ENCODE measurements at regions not wholly inside any gene's neighbourhood (a gene's known extent, or its start where the extent isn't known, plus 50 kb on each side); places are given as distances from the start of the nearest gene placed in this dataset.
"Not testable (repeated sequence)": the region's sequence is repeated elsewhere in the genome, so short reads cannot be mapped to it uniquely, and the experiment has no call there.

- Histone ChIP-seq H3K4me1 (ENCODE audit: control insufficient read depth in 2 of 2, insufficient read depth in 1 of 2, low read depth in 1 of 2, low read length in 2 of 2) (no peaks in the 10 kb centered on the region), H3K9me3 (replicated peaks in 1 of 2; ENCODE audit: control insufficient read depth in 2 of 2, insufficient read depth in 1 of 2, low read depth in 1 of 2, low read length in 2 of 2) (peaks cover 3 to 4% of the 10 kb centered on the region in 2 donors), H4K8ac (ENCODE audit: low read depth, low read length) (no peak overlapping the region), H3K18ac (ENCODE audit: low read length) (no peak overlapping the region), H4K91ac (ENCODE audit: low read depth, low read length, poor library complexity) (no peak overlapping the region), H3K27me3 (ENCODE audit: control insufficient read depth in 3 of 3, insufficient read depth in 3 of 3, low read depth in 1 of 3, low read length in 3 of 3) (peaks cover 0 to 20% (median 0%) of the 10 kb centered on the region in 3 experiments), H2BK5ac (ENCODE audit: low read length) (no peak overlapping the region), H3K14ac (ENCODE audit: low read length) (no peak overlapping the region), H3K27ac (replicated peaks; ENCODE audit: low read length) (no peak overlapping the region), H3K4me3 (ENCODE audit: low read length in 2 of 2) (no peak overlapping the region), H3K9ac (ENCODE audit: low read depth, low read length, poor library complexity) (no peak overlapping the region), H2AK5ac (ENCODE audit: low read depth, low read length) (no peak overlapping the region), H3K36me3 (replicated peaks in 1 of 2; ENCODE audit: control insufficient read depth in 2 of 2, insufficient read depth in 2 of 2, low read length in 2 of 2) (peaks cover 0 to 2% of the 10 kb centered on the region in 2 donors), H3K79me1 (ENCODE audit: low read depth, low read length) (no peaks in the 10 kb centered on the region), H3K23ac (ENCODE audit: low read depth, low read length, poor library complexity) (no peak overlapping the region), H2BK120ac (ENCODE audit: low read depth, low read length) (no peak overlapping the region), H2AFZ (ENCODE audit: low read length) (no peak overlapping the region), H2BK12ac (ENCODE audit: low read length) (no peak overlapping the region), H3K4ac (ENCODE audit: low read length) (no peak overlapping the region), H2BK15ac (ENCODE audit: low read length) (no peak overlapping the region), H3K4me2 (ENCODE audit: insufficient read depth, low read length, poor library complexity, severe bottlenecking) (no peak overlapping the region)
- DNase-seq (ENCODE audit: low spot score): no peak
- WGBS, 2 donors (ENCODE audit: extremely low coverage in 2 of 2, insufficient read length in 2 of 2, insufficient replicate concordance in 1 of 2): no CpG with 5 or more reads among the region's 4 CpGs
Measured at GRCh38 chr13:110981379-110981778, 66.5 kb upstream of the ANKRD10 start.

- Histone ChIP-seq H2BK15ac (ENCODE audit: low read length) (no peak overlapping the region), H3K4me2 (ENCODE audit: insufficient read depth, low read length, poor library complexity, severe bottlenecking) (no peak overlapping the region), H3K36me3 (replicated peaks in 1 of 2; ENCODE audit: control insufficient read depth in 2 of 2, insufficient read depth in 2 of 2, low read length in 2 of 2) (peaks cover 0 to 2% of the 10 kb centered on the region in 2 donors), H3K79me1 (ENCODE audit: low read depth, low read length) (no peaks in the 10 kb centered on the region), H3K9ac (ENCODE audit: low read depth, low read length, poor library complexity) (no peak overlapping the region), H2AK5ac (ENCODE audit: low read depth, low read length) (no peak overlapping the region), H3K27ac (replicated peaks; ENCODE audit: low read length) (no peak overlapping the region), H3K18ac (ENCODE audit: low read length) (no peak overlapping the region), H3K4ac (ENCODE audit: low read length) (no peak overlapping the region), H2BK120ac (ENCODE audit: low read depth, low read length) (no peak overlapping the region), H3K23ac (ENCODE audit: low read depth, low read length, poor library complexity) (no peak overlapping the region), H3K4me3 (ENCODE audit: low read length in 2 of 2) (no peak overlapping the region), H2BK5ac (ENCODE audit: low read length) (no peak overlapping the region), H3K4me1 (ENCODE audit: control insufficient read depth in 2 of 2, insufficient read depth in 1 of 2, low read depth in 1 of 2, low read length in 2 of 2) (no peaks in the 10 kb centered on the region), H3K27me3 (ENCODE audit: control insufficient read depth in 3 of 3, insufficient read depth in 3 of 3, low read depth in 1 of 3, low read length in 3 of 3) (peaks cover 0 to 20% (median 0%) of the 10 kb centered on the region in 3 experiments), H3K9me3 (replicated peaks in 1 of 2; ENCODE audit: control insufficient read depth in 2 of 2, insufficient read depth in 1 of 2, low read depth in 1 of 2, low read length in 2 of 2) (peaks cover 3 to 4% of the 10 kb centered on the region in 2 donors), H2BK12ac (ENCODE audit: low read length) (no peak overlapping the region), H4K8ac (ENCODE audit: low read depth, low read length) (no peak overlapping the region), H4K91ac (ENCODE audit: low read depth, low read length, poor library complexity) (no peak overlapping the region), H3K14ac (ENCODE audit: low read length) (no peak overlapping the region), H2AFZ (ENCODE audit: low read length) (no peak overlapping the region)
- no CpG with 5 or more reads among the region's 3 CpGs for WGBS, 2 donors (ENCODE audit: extremely low coverage in 2 of 2, insufficient read length in 2 of 2, insufficient replicate concordance in 1 of 2)
- DNase-seq (ENCODE audit: low spot score): no peak
Measured at GRCh38 chr13:110980921-110981320, 66.1 kb upstream of the ANKRD10 start.

GRCh38 chr13:110979149-110979548 is 64.3 kb upstream of the ANKRD10 start:
- H3K23ac ChIP-seq (ENCODE audit: low read depth, low read length, poor library complexity); H2BK12ac ChIP-seq (ENCODE audit: low read length); H3K4me3 ChIP-seq (ENCODE audit: low read length in 2 of 2); H3K14ac ChIP-seq (ENCODE audit: low read length); H3K79me1 ChIP-seq (ENCODE audit: low read depth, low read length); H2BK15ac ChIP-seq (ENCODE audit: low read length); H3K9ac ChIP-seq (ENCODE audit: low read depth, low read length, poor library complexity); H3K18ac ChIP-seq (ENCODE audit: low read length); H3K36me3 ChIP-seq (replicated peaks in 1 of 2; ENCODE audit: control insufficient read depth in 2 of 2, insufficient read depth in 2 of 2, low read length in 2 of 2); H3K9me3 ChIP-seq (replicated peaks in 1 of 2; ENCODE audit: control insufficient read depth in 2 of 2, insufficient read depth in 1 of 2, low read depth in 1 of 2, low read length in 2 of 2); H2AFZ ChIP-seq (ENCODE audit: low read length); H3K27ac ChIP-seq (replicated peaks; ENCODE audit: low read length); H3K4ac ChIP-seq (ENCODE audit: low read length); H4K8ac ChIP-seq (ENCODE audit: low read depth, low read length); H2AK5ac ChIP-seq (ENCODE audit: low read depth, low read length); H4K91ac ChIP-seq (ENCODE audit: low read depth, low read length, poor library complexity); H2BK120ac ChIP-seq (ENCODE audit: low read depth, low read length); H3K4me2 ChIP-seq (ENCODE audit: insufficient read depth, low read length, poor library complexity, severe bottlenecking); H3K4me1 ChIP-seq (ENCODE audit: control insufficient read depth in 2 of 2, insufficient read depth in 1 of 2, low read depth in 1 of 2, low read length in 2 of 2); DNase-seq (ENCODE audit: low spot score); H2BK5ac ChIP-seq (ENCODE audit: low read length): not testable (repeated sequence)
- no CpG with 5 or more reads among the region's 5 CpGs for WGBS, 2 donors (ENCODE audit: extremely low coverage in 2 of 2, insufficient read length in 2 of 2, insufficient replicate concordance in 1 of 2)
- peaks cover 0 to 18% (median 0%) of the 10 kb centered on the region in 3 experiments for H3K27me3 ChIP-seq (ENCODE audit: control insufficient read depth in 3 of 3, insufficient read depth in 3 of 3, low read depth in 1 of 3, low read length in 3 of 3)

- Histone ChIP-seq H2BK15ac (ENCODE audit: low read length) (no peak overlapping the region), H3K36me3 (replicated peaks in 1 of 2; ENCODE audit: control insufficient read depth in 2 of 2, insufficient read depth in 2 of 2, low read length in 2 of 2) (peaks cover 0 to 2% of the 10 kb centered on the region in 2 donors), H2BK12ac (ENCODE audit: low read length) (no peak overlapping the region), H3K9ac (ENCODE audit: low read depth, low read length, poor library complexity) (no peak overlapping the region), H3K18ac (ENCODE audit: low read length) (no peak overlapping the region), H3K9me3 (replicated peaks in 1 of 2; ENCODE audit: control insufficient read depth in 2 of 2, insufficient read depth in 1 of 2, low read depth in 1 of 2, low read length in 2 of 2) (peaks cover 4 to 5% of the 10 kb centered on the region in 2 donors), H2BK120ac (ENCODE audit: low read depth, low read length) (no peak overlapping the region), H3K4ac (ENCODE audit: low read length) (no peak overlapping the region), H2AFZ (ENCODE audit: low read length) (no peak overlapping the region), H3K4me1 (ENCODE audit: control insufficient read depth in 2 of 2, insufficient read depth in 1 of 2, low read depth in 1 of 2, low read length in 2 of 2) (no peaks in the 10 kb centered on the region), H3K79me1 (ENCODE audit: low read depth, low read length) (no peaks in the 10 kb centered on the region), H3K27ac (replicated peaks; ENCODE audit: low read length) (no peak overlapping the region), H2BK5ac (ENCODE audit: low read length) (no peak overlapping the region), H4K91ac (ENCODE audit: low read depth, low read length, poor library complexity) (no peak overlapping the region), H3K14ac (ENCODE audit: low read length) (no peak overlapping the region), H3K27me3 (ENCODE audit: control insufficient read depth in 3 of 3, insufficient read depth in 3 of 3, low read depth in 1 of 3, low read length in 3 of 3) (peaks cover 0 to 15% (median 0%) of the 10 kb centered on the region in 3 experiments), H3K4me3 (ENCODE audit: low read length in 2 of 2) (no peak overlapping the region), H4K8ac (ENCODE audit: low read depth, low read length) (no peak overlapping the region), H3K4me2 (ENCODE audit: insufficient read depth, low read length, poor library complexity, severe bottlenecking) (no peak overlapping the region), H2AK5ac (ENCODE audit: low read depth, low read length) (no peak overlapping the region), H3K23ac (ENCODE audit: low read depth, low read length, poor library complexity) (no peak overlapping the region)
- no peak for DNase-seq (ENCODE audit: low spot score)
Measured at GRCh38 chr13:110978390-110978789, 63.5 kb upstream of the ANKRD10 start.

Measured in neuronal stem cell (in vitro differentiated cells).